SKM-1 treated with dmso at 0.1 percent for 144 hours (cell line): ENCODE measurements at regions not wholly inside any gene's neighbourhood (a gene's known extent, or its start where the extent isn't known, plus 50 kb on each side); places are given as distances from the start of the nearest gene placed in this dataset.

Experiments used
- DNase-seq: peaks from one replicate; lab custom pipeline; 2025; ENCODE audit not compliant: unreplicated experiment; lab: John Stamatoyannopoulos, UW

- no peak for DNase-seq
Observed at GRCh38 chr2:217387776-217388387, 528.0 kb upstream of the TNP1 start.

- no peak for DNase-seq
Observed at GRCh38 chr2:217386041-217386440, 526.2 kb upstream of the TNP1 start.

GRCh38 chr2:217383620-217384019 is 523.8 kb upstream of the TNP1 start:
- no peak for DNase-seq

GRCh38 chr2:217382794-217383193 is 522.9 kb upstream of the TNP1 start:
- DNase-seq: no peak

GRCh38 chr2:217379807-217380206 is 519.9 kb upstream of the TNP1 start:
- DNase-seq: no peak

- no peak for DNase-seq
Observed at GRCh38 chr2:217372794-217373193, 512.9 kb upstream of the TNP1 start.

- no peak for DNase-seq
Observed at GRCh38 chr2:217371781-217372213, 511.9 kb upstream of the TNP1 start.

- no peak for DNase-seq
Observed at GRCh38 chr2:217370391-217370790, 510.5 kb upstream of the TNP1 start.

GRCh38 chr2:217367464-217367863 is 507.6 kb upstream of the TNP1 start:
- no peak for DNase-seq

- no peak for DNase-seq
Observed at GRCh38 chr2:217366966-217367365, 507.1 kb upstream of the TNP1 start.

- DNase-seq: no peak
Observed at GRCh38 chr2:217366266-217366895, 506.5 kb upstream of the TNP1 start.

- DNase-seq: no peak
Observed at GRCh38 chr2:217365656-217366055, 505.8 kb upstream of the TNP1 start.

GRCh38 chr2:217364224-217364623 is 504.4 kb upstream of the TNP1 start:
- DNase-seq: no peak

- DNase-seq: peak; percentile 72
Observed at GRCh38 chr2:217363470-217363869, 503.6 kb upstream of the TNP1 start.

- no peak for DNase-seq
Observed at GRCh38 chr2:217362710-217363109, 502.8 kb upstream of the TNP1 start.

GRCh38 chr2:217362286-217362685 is 502.4 kb upstream of the TNP1 start:
- no peak for DNase-seq

GRCh38 chr2:217361483-217361880 is 501.6 kb upstream of the TNP1 start:
- DNase-seq: no peak

- peak; percentile 38 for DNase-seq
Observed at GRCh38 chr2:217360781-217361482, 501.1 kb upstream of the TNP1 start.

- DNase-seq: no peak
Observed at GRCh38 chr2:217360111-217360510, 500.2 kb upstream of the TNP1 start.

GRCh38 chr2:217357886-217358620 is 498.2 kb upstream of the TNP1 start:
- DNase-seq: no peak

GRCh38 chr2:217356781-217357180 is 496.9 kb upstream of the TNP1 start:
- DNase-seq: no peak

GRCh38 chr2:217356142-217356541 is 496.3 kb upstream of the TNP1 start:
- DNase-seq: no peak
